ENCODE measurements at regions not wholly inside any gene's neighbourhood (a gene's known extent, or its start where the extent isn't known, plus 50 kb on each side); places are given as distances from the start of the nearest gene placed in this dataset.

- Mint-ChIP-seq H3K27ac (no peak overlapping the region), H3K27me3 (ENCODE audit: low read depth) (no peaks in the 10 kb centered on the region; the same call in 1 of the 2 replicates), H3K9me3 (peaks cover 45% of the 10 kb centered on the region), H3K4me3 (no peak overlapping the region), H3K36me3 (peaks cover 14% of the 10 kb centered on the region), H3K4me1 (peaks cover 3% of the 10 kb centered on the region; the same call in 1 of the 2 replicates)
- DNase-seq (ENCODE audit: low spot score) (no peak), ATAC-seq (no peak)
- TF ChIP-seq ZNF317 (CRISPR knock-in tag; IDR thresholded peaks at IDR 0.05; ENCODE audit: borderline replicate concordance, low read depth) = peak; percentile 95
- no peak for TF ChIP-seq AR (CRISPR knock-in tag; IDR thresholded peaks at IDR 0.05)
- CTCF ChIA-PET = no interaction called here
- POLR2A ChIA-PET = no interaction called here
These were observed 84.7 kb downstream of the ARL5B start for GRCh38 chr10:18743926-18744325.

GRCh38 chr10:18753312-18753895 lies 94.2 kb downstream of the ARL5B start:
- ChIA-PET CTCF (no interaction called here), POLR2A (no interaction called here)
- H3K4me1 Mint-ChIP-seq = peaks cover 14% of the 10 kb centered on the region
- DNase-seq (ENCODE audit: low spot score) = no peak
- TF ChIP-seq USF2 (CRISPR knock-in tag; IDR thresholded peaks at IDR 0.05) (peak; percentile 17; the same call in 1 of the 2 replicates), NR2C2 (CRISPR knock-in tag; IDR thresholded peaks at IDR 0.05) (no peak)
- no peaks in the 10 kb centered on the region for H3K36me3 Mint-ChIP-seq
- ATAC-seq = peak; percentile 78
- peak overlapping the region; percentile 69; the same call in 1 of the 2 replicates for H3K27ac Mint-ChIP-seq
- no peak overlapping the region for H3K4me3 Mint-ChIP-seq
- H3K9me3 Mint-ChIP-seq = peaks cover 4% of the 10 kb centered on the region
- H3K27me3 Mint-ChIP-seq (ENCODE audit: low read depth) = no peaks in the 10 kb centered on the region

- Mint-ChIP-seq H3K9me3 (peaks cover 5% of the 10 kb centered on the region; the same call in 1 of the 2 replicates), H3K4me3 (no peak overlapping the region), H3K36me3 (no peaks in the 10 kb centered on the region), H3K4me1 (0 out of 2 replicates have a peak, but pooled peaks cover 3% of the 10 kb centered on the region), H3K27ac (no peak overlapping the region), H3K27me3 (ENCODE audit: low read depth) (no peaks in the 10 kb centered on the region)
- ChIA-PET CTCF (no interaction called here), POLR2A (no interaction called here)
- TF ChIP-seq IRF1 (CRISPR knock-in tag; IDR thresholded peaks at IDR 0.05) (no peak), ZNF425 (CRISPR knock-in tag; conservative IDR thresholded peaks at IDR 0.05) (no peak), PRDM15 (CRISPR knock-in tag; IDR thresholded peaks at IDR 0.05) (no peak), NFE2L1 (CRISPR knock-in tag; IDR thresholded peaks at IDR 0.05) (no peak), ZBTB43 (CRISPR knock-in tag; IDR thresholded peaks at IDR 0.05) (no peak), GABPB1 (CRISPR knock-in tag; IDR thresholded peaks at IDR 0.05) (no peak), CBFB (CRISPR knock-in tag; IDR thresholded peaks at IDR 0.05; ENCODE audit: low read depth) (no peak), E2F4 (CRISPR knock-in tag; IDR thresholded peaks at IDR 0.05; ENCODE audit: borderline replicate concordance, low read depth) (no peak), EMX1 (CRISPR knock-in tag; IDR thresholded peaks at IDR 0.05) (no peak), NFATC4 (CRISPR knock-in tag; IDR thresholded peaks at IDR 0.05) (no peak)
- DNase-seq (ENCODE audit: low spot score) (no peak), ATAC-seq (no peak)
These were observed 100.3 kb downstream of the ARL5B start for GRCh38 chr10:18759575-18759974.

All from WTC11 (cell line).